Right lobe of liver (tissue), 6 donors: ENCODE measurements at regions not wholly inside any gene's neighbourhood (a gene's known extent, or its start where the extent isn't known, plus 50 kb on each side); places are given as distances from the start of the nearest gene placed in this dataset.

Experiments
- ATAC-seq, 4 donors: fragments of 200-7000 bp; cut with Tn5 transposase; one replicate each; pipeline ENCODE4 v1.9.1; 2020; ENCODE audit warnings: mild to moderate bottlenecking in 4 of 4, moderate library complexity in 4 of 4
- DNase-seq, 3 donors: peaks; one replicate each; pipeline ENCODE4 v3.0.0-alpha.2; 2020
- H3K27ac ChIP-seq, 3 donors: fragments of 200-600 bp; one replicate each; pipeline ENCODE4 v1.8.0; 2022
- H3K27me3 ChIP-seq, 2 donors: fragments of 200-600 bp; one replicate each; pipeline ENCODE4 v1.8.0; 2022
- H3K36me3 ChIP-seq, 4 donors: fragments of 200-600 bp; sonication (generic) in 1 of 4; one replicate each; pipeline versions ENCODE4 v1.5.1 to v1.8.0; 2017 to 2022; ENCODE audit warnings: control low read depth in 1 of 4
- H3K4me1 ChIP-seq, 4 donors: fragments of 200-600 bp; sonication (generic) in 1 of 4; one replicate each; pipeline versions ENCODE4 v1.5.1 to v1.8.0; 2017 to 2022; ENCODE audit warnings: control low read depth in 1 of 4
- H3K4me3 ChIP-seq, 3 donors: fragments of 200-600 bp; one replicate each; pipeline ENCODE4 v1.8.0; 2022
- H3K9me3 ChIP-seq, 4 donors: fragments of 200-600 bp; sonication (generic) in 1 of 4; one replicate each; pipeline versions ENCODE4 v1.5.1 to v1.8.0; 2017 to 2022; ENCODE audit warnings: control low read depth in 1 of 4
- POLR2A ChIP-seq: fragments of 450-650 bp; IDR thresholded peaks from one replicate; pipeline ENCODE4 v1.6.1; 2017; ENCODE audit warnings: antibody characterized with exemption, mild to moderate bottlenecking
- WGBS: methylation state at CpG from one replicate; pipeline ENCODE4 v1.1.6; 2018; ENCODE audit warnings: low coverage, low lambda C conversion rate; ENCODE audit not compliant: insufficient coverage; ENCODE audit errors: missing lambda C conversion rate; 5-methylcytosine and 5-hydroxymethylcytosine counted together
- intact Hi-C, 2 donors: fragments of 100-400 bp; cut with DNase I; formaldehyde crosslinking; loops; one replicate each; pipeline versions ENCODE4 v1.11.2 to v1.14.1; 2022
- TF ChIP-seq, protein P1 (sequence below), 4 donors: fragments of 200-600 bp in 3 of 4; fragments of 450-650 bp in 1 of 4; IDR thresholded peaks; one replicate each; pipeline versions ENCODE4 v1.5.1 to v1.8.0; 2016 to 2022; ENCODE audit warnings: antibody characterized with exemption in 4 of 4, mild to moderate bottlenecking in 2 of 4
- donor health status: DM: no; HTN: yes; CAD: no.
- donor health status: DM: no; HTN: no; CAD: no.
- donor health status: DM: no; HTN: no; CAD: no.
- donor health status: DM: no; HTN: yes; CAD: no.
- donor health status: DM: no; HTN: yes; CAD: no.

DNA sequence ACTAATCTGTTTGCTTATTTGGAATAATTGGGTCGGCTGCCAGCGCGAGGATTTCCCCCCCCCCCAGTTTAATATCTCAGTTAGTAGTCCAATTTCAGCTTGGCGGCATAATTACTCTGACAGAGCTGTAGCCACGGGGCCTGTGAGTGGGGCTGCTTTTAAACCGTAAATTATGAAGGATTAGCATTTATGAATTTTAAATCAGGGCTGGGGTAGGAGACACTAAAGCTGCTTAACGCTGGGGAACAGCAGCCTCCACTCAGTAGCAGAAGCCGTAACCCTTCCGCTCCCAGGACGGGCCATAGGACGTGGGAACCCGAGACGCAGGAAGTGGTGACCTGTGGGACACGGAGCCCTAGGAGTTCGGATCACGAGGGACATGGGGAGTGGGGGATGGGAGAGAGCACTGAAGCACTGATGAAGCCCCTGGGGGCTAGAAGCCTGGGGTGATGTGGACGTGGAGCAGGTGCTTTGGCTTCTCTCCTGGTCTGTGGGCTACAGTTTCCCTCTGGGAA lies 66.2 kb upstream of the LMO1 start:
- H3K27ac ChIP-seq: no peak overlapping the region
- H3K9me3 ChIP-seq: no peaks in the 10 kb centered on the region
- intact Hi-C loops: no loop called here
- TF ChIP-seq POLR2A: no peak
- TF ChIP-seq, protein P1, sequence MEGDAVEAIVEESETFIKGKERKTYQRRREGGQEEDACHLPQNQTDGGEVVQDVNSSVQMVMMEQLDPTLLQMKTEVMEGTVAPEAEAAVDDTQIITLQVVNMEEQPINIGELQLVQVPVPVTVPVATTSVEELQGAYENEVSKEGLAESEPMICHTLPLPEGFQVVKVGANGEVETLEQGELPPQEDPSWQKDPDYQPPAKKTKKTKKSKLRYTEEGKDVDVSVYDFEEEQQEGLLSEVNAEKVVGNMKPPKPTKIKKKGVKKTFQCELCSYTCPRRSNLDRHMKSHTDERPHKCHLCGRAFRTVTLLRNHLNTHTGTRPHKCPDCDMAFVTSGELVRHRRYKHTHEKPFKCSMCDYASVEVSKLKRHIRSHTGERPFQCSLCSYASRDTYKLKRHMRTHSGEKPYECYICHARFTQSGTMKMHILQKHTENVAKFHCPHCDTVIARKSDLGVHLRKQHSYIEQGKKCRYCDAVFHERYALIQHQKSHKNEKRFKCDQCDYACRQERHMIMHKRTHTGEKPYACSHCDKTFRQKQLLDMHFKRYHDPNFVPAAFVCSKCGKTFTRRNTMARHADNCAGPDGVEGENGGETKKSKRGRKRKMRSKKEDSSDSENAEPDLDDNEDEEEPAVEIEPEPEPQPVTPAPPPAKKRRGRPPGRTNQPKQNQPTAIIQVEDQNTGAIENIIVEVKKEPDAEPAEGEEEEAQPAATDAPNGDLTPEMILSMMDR (IDR thresholded peaks at IDR 0.05): no peak
- no peaks in the 10 kb centered on the region for H3K36me3 ChIP-seq
- WGBS: 40% methylated on average over 16 of the region's 17 CpGs
- H3K4me1 ChIP-seq: no peaks in the 10 kb centered on the region
- peaks cover 0 to 4% of the 10 kb centered on the region in 2 donors for H3K27me3 ChIP-seq
- DNase-seq: peak in 1 of 3 donors; percentile 33
- H3K4me3 ChIP-seq: no peak overlapping the region
- ATAC-seq: no peak

DNA sequence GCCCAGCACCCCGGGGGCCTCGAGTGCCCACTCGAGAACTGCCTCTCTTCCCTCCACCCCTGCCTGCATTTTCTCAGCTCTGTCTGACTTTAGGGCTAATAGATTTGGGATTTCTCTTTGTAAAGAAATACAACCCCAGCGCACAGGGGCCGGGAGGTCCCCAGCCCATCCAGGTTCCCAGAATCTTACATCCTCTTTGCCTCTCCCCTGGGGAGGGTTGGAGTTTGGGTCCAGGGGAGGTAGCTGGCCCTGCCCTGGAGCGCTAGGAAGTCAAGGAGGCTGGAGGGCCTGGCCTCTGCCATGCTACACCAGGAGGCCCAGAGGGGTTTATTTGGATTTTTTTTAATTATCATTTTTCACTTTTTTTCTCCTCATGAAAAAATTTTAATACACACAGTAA lies 65.7 kb upstream of the LMO1 start:
- Histone ChIP-seq H3K4me1 (no peaks in the 10 kb centered on the region), H3K27me3 (peaks cover 0 to 4% of the 10 kb centered on the region in 2 donors), H3K36me3 (no peaks in the 10 kb centered on the region), H3K27ac (no peak overlapping the region), H3K9me3 (no peaks in the 10 kb centered on the region), H3K4me3 (no peak overlapping the region)
- intact Hi-C loops: no loop called here
- ATAC-seq: no peak
- 80% methylated on average over 1 of the region's 6 CpGs for WGBS
- DNase-seq: no peak
- TF ChIP-seq POLR2A: no peak
- TF ChIP-seq, protein P1 (IDR thresholded peaks at IDR 0.05): no peak

GRCh38 chr11:8328848-8329330 lies 65.2 kb upstream of the LMO1 start:
- TF ChIP-seq, protein P1 (IDR thresholded peaks at IDR 0.05): peak; percentile 58 to 72 (median 63)
- no peak for TF ChIP-seq POLR2A
- H3K4me1 ChIP-seq: no peaks in the 10 kb centered on the region
- H3K27ac ChIP-seq: no peak overlapping the region
- 7% methylated on average over 7 of the region's 11 CpGs for WGBS
- ATAC-seq (peak; percentile 76 to 97 (median 84)), DNase-seq (peak; percentile 57 to 78 (median 64))
- no peaks in the 10 kb centered on the region for H3K9me3 ChIP-seq
- H3K4me3 ChIP-seq: no peak overlapping the region
- peaks cover 0 to 4% of the 10 kb centered on the region in 2 donors for H3K27me3 ChIP-seq
- intact Hi-C loops: no loop called here
- no peaks in the 10 kb centered on the region for H3K36me3 ChIP-seq

- peaks cover 0 to 4% of the 10 kb centered on the region in 2 donors for H3K27me3 ChIP-seq
- no peak overlapping the region for H3K4me3 ChIP-seq
- H3K4me1 ChIP-seq: no peaks in the 10 kb centered on the region
- no peaks in the 10 kb centered on the region for H3K9me3 ChIP-seq
- ATAC-seq: peak in 2 of 4 donors; percentile 16 to 29
- intact Hi-C loops: no loop called here
- H3K36me3 ChIP-seq: no peaks in the 10 kb centered on the region
- H3K27ac ChIP-seq: no peak overlapping the region
- 100% methylated on average over 2 of the region's 7 CpGs for WGBS
- TF ChIP-seq, protein P1 (IDR thresholded peaks at IDR 0.05): no peak
- no peak for TF ChIP-seq POLR2A
- DNase-seq: no peak
Observed at GRCh38 chr11:8328231-8328794, 64.6 kb upstream of the LMO1 start.
